ENCODE measurements at regions not wholly inside any gene's neighbourhood (a gene's known extent, or its start where the extent isn't known, plus 50 kb on each side); places are given as distances from the start of the nearest gene placed in this dataset.

- Histone ChIP-seq H3K9me1 (replicated peaks; ENCODE audit: control insufficient read depth, extremely low read depth, insufficient read depth, low read length) (no peaks in the 10 kb centered on the region), H3K9me3 (replicated peaks; ENCODE audit: control insufficient read depth, insufficient read depth, low read length) (peaks cover 6% of the 10 kb centered on the region), H2AFZ (ENCODE audit: low read depth, low read length) (no peak overlapping the region), H4K20me1 (replicated peaks; ENCODE audit: control insufficient read depth, extremely low read depth, insufficient read depth, low read length) (no peaks in the 10 kb centered on the region), H3K27me3 (ENCODE audit: control insufficient read depth in 2 of 2, insufficient read depth in 2 of 2, low read length in 2 of 2) (no peaks in the 10 kb centered on the region), H3K27ac (ENCODE audit: insufficient read depth, low read depth, low read length) (no peak overlapping the region), H3K36me3 (ENCODE audit: control insufficient read depth in 2 of 2, extremely low read depth in 1 of 2, insufficient read depth in 2 of 2, low read length in 2 of 2) (no peaks in the 10 kb centered on the region), H3K4me3 (replicated peaks in 1 of 3; ENCODE audit: insufficient read depth in 1 of 3, low read depth in 1 of 3, low read length in 3 of 3) (no peak overlapping the region), H3K4me1 (ENCODE audit: control insufficient read depth, extremely low read depth, insufficient read depth, low read length) (no peaks in the 10 kb centered on the region), H3K79me2 (ENCODE audit: control insufficient read depth, insufficient read depth, low read length) (no peaks in the 10 kb centered on the region), H3K4me2 (ENCODE audit: insufficient read depth, low read length) (no peak overlapping the region), H3K9ac (replicated peaks; ENCODE audit: extremely low read depth, insufficient read depth, low read length) (no peak overlapping the region)
- DNase-seq (ENCODE audit: low read depth, low spot score) = no peak
- dilution Hi-C loops (cut with MboI; ENCODE audit: extremely low pct_ligation_motif_present, low sequenced_read_pairs) (no loop called here), intact Hi-C loops (cut with micrococcal nuclease) (no loop called here)
- CTCF ChIA-PET = no interaction called here
- TF ChIP-seq POLR2AphosphoS5 (IDR thresholded peaks at IDR 0.05; ENCODE audit: insufficient read depth, low read depth, low read length) (no peak), GATA2 (IDR thresholded peaks at IDR 0.05; ENCODE audit: insufficient read depth, insufficient read length, low read depth, low read length) (no peak), FOS (IDR thresholded peaks at IDR 0.05; ENCODE audit: borderline replicate concordance, insufficient read depth, low read length) (no peak), POLR2A (IDR thresholded peaks at IDR 0.05; ENCODE audit: low read depth, low read length) (no peak), JUN (IDR thresholded peaks at IDR 0.05; ENCODE audit: borderline replicate concordance, insufficient read depth, insufficient read length, low read depth) (no peak), MAX (IDR thresholded peaks at IDR 0.05; ENCODE audit: insufficient read depth, insufficient read length) (no peak), EZH2 (IDR thresholded peaks at IDR 0.05; ENCODE audit: borderline replicate concordance, low read depth, low read length, severe bottlenecking) (no peak), MYC (IDR thresholded peaks at IDR 0.05; ENCODE audit: low read depth, low read length) (no peak), CTCF (IDR thresholded peaks at IDR 0.05; ENCODE audit: extremely low read depth in 1 of 2, insufficient read depth in 1 of 2, low read depth in 1 of 2, low read length in 2 of 2) (no peak)
- POLR2A ChIA-PET = no interaction called here
- no TSS peak for BruUV-seq (replicated peaks)
- FAIRE-seq = no peak
Measured at GRCh38 chr14:86954623-86955022, 1038.4 kb downstream of the GALC start.
